ENCODE measurements at regions not wholly inside any gene's neighbourhood (a gene's known extent, or its start where the extent isn't known, plus 50 kb on each side); places are given as distances from the start of the nearest gene placed in this dataset.
A peak's percentile ranks its signal among the peaks of the same experiment; 100 is the strongest.

DNA sequence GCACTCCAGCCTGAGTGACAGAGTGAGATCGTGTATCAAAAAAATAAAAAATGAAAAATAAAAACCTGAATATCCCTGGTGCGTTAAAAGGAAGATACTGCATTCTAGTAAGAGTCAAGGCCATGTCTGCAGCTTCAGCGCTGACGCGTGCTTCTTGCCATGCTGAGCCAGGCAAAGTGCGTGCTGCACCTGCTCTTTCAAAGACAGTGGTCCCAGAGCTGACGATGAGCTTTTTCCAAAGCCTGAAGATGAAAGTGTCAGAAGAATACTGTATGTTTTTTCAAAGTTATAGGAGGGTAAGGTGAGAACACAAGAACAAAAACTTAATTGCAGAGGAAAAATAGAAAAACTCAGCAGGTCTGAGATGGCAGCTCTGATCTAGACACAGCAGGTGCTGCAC, 115.1 kb downstream of the RNASET2 start:
- no peak for DNase-seq

DNA sequence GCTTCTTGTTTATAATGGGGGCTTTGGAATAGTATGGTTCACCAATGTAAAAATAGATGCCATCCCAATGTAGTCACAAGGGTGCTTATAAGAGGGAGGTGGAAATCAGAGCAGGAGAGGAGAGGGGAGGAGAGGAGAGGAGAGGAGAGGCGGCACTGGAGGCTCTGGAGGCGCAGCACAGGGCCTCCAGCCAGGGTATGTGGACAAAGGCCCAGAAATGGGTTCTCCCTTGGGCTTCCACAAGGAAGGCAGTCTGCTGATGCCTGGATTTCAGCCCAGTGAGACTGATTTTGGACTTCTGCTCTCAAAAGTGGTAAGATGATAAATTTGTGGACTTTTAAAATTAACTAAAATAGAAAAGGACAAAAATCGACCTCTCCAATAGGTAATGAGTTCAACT, 116.8 kb downstream of the RNASET2 start:
- no peak for DNase-seq

DNA sequence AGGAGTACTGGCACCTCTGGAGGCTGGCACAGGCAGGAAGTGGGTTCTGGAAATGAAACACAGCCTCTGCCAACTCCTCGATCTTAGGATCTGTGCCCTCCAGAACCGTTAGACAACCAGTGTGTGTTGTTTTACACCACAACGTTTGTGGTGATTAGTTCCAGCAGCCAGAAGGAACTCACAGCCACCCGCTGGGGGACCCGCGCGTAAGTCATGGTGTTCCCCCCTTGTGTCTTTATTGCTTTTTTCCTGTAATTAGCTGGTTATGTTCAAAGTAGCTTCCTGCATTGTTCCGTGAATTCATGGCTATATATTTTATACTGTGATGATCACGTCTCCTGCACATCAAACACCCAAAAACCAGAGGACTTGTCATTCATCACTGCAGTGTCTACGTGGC, 117.4 kb downstream of the RNASET2 start:
- DNase-seq = no peak

DNA sequence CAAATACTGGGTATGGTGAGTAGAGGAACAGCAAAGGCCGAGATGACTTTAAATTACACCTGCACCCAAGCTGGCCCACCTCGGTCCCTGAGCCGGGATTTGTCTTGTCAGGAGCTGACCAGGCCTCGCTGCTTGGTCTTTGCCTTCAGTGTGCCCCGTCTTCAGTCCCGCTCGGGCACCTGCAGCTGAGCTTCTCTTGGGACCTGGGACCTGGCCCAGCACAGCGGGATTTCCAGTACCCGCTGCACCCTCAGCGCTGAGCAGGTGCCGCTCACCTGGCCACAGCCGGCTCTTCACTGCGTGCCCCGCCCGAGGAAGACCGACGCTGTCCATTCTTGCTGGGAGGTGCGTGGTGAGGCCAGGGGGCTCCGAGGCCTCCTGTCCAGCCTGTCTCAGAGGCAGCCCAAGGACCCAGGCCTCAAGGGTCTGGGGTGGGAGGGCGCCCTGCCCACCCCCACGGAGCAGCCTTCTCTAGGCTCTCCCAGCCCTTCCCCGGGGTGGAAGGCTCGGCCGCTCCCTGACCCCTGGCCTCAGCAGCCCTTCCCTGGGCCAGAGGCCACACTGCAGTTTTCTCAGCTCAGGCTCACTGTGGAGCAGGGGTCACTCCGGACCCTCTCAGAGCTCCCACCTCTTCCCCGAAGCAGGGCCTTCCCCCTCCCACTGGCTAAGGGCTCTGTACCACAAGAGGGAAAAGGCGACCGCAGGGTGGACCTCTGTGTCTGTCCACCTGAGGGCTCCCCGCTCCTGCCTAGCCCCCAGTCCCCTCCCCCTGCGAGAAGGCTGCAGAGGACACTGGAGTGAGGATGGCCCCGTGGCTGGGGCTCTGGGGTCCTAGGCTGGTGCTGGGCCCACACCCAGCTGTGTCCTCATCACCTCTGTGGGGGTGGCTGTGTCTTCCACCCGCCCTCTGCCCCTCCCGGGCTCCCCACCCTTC, 119.3 kb downstream of the RNASET2 start:
- no peak for DNase-seq

DNA sequence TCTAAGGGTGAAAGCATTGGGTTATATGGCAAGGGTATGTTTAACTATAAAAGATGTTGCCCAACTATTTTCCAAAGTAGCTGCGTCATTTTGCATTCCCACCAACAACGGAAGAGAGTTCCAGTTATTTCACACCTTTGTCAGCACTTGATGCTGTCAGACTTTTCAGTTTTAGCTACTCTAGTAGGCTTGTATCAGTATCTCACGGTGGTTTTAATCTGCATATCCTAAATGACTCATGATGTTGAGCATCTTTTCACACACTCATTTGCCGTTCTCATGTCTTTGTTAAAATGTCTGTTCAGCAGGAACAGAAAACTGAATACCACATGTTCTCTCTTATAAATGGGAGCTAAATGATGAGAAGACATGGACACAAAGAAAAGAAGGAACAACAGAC, 122.3 kb downstream of the RNASET2 start:
- no peak for DNase-seq

DNA sequence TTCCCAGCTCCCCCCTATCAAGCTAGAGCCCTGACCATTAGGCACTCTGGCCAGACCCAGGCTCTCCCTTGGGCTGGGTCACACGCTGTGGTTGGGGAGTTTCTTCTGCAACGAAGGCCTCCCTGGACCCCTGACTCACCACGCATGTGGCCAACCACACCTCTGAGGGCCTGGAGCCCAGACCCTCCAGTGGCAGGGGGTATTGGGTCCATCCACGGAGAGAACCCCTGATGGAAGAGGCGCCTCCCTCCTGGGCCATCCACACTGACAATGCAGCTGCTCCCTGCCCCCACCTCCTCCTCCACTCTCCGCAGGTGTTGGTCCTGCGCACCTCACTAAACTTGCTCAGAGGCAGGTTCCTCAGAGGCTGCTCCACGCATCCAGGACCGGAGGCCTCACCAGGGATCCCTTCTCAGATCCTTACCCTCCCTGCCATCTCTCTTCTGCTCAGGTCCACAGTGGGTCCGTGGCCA, 125.4 kb downstream of the RNASET2 start:
- no peak for DNase-seq

DNA sequence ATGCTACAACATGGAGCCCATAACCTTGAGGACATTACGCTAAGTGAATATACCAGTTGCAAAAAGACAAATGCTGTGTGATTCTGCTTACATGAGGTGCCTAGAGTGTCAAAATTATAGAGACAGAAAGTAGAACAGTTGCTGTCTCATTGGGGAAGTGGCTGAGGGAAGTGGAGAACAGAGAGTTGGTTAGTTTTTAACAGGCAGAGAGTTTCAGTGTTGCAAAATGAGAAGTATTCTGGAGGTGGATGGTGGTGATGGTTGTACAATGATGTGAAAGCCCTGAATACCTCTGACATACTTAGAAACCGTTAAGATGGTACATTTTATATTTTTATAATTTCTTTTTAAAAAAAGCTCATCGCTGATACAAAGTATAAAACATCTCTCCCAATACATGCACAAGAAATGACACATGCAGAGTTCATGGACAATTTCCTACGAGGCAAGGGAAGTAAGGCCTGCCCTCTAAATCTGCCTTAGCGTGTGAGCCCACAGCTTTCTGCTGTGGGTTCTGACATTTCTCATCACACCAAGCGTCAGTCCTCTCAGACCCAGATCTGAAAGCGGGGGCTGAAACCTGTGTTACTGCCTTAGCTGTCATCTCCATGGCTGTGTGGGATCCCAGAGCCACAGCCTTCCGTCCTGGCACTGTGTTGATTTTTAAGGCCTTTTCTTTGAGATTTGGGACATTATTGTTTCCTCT, 126.0 kb downstream of the RNASET2 start:
- DNase-seq = no peak

DNA sequence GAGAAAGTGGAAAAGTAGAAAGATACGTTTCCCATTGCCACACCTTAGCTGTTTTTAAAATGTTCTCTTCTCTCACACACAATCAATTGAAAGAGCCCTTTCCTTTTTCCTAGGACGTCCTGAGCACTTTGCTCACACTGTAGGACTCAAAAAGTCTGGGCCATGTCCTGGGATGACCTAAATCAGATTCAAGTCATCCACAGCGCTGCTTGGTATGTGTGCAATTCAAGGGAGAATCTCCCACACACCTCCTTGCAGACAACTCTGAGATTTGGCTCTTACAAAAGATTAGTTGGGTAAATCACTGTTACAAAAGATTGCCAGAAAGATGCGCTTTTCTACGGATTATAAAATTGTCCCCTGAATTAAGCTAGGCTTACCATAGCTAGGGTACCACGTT, 130.1 kb downstream of the RNASET2 start:
- DNase-seq = no peak

DNA sequence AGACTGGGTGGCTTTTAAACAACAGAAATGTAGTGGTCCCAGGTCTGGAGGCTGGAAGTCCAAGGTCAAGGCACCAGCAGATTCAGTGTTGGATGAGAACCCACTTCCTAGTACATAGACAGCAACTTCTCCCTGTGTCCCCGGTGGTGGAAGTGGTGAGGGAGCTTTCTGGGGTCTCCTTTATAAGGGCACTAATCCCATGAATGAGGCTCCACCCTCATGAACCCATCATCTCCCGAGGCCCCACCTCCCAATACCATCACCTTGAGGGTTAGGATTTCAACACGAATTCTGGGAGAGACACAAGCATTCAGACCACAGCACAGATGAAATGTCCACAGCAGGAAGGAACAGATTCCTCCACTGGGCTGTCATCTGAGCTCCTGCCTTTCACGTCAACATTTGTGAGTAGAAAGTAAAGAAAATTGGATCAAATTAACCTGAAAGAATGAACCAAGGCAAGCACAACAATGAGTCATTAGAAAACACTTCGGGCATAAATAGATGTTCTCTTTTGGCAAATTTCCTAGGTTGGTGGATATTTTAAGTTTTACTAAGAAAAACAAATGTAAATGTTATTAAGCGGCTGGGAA, 130.7 kb downstream of the RNASET2 start:
- DNase-seq = no peak

DNA sequence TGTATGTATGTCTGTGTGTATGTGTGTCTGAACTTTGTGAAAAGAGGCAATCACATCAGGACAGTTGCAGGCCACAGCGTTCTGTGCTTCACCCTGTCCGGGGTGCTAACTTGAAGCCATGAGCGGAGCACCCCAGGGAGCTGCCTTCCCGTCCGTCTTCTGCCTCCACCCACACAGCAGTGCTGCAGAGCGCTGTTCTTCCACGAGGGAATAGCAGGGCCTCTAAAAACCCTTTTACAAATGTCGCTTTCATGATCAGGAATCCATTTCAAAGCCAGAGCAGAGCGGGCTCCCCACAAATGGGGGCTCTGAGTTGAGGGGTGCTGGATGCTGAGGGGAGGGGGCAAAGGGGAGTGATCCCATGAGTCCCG, 131.5 kb downstream of the RNASET2 start:
- DNase-seq = no peak

DNA sequence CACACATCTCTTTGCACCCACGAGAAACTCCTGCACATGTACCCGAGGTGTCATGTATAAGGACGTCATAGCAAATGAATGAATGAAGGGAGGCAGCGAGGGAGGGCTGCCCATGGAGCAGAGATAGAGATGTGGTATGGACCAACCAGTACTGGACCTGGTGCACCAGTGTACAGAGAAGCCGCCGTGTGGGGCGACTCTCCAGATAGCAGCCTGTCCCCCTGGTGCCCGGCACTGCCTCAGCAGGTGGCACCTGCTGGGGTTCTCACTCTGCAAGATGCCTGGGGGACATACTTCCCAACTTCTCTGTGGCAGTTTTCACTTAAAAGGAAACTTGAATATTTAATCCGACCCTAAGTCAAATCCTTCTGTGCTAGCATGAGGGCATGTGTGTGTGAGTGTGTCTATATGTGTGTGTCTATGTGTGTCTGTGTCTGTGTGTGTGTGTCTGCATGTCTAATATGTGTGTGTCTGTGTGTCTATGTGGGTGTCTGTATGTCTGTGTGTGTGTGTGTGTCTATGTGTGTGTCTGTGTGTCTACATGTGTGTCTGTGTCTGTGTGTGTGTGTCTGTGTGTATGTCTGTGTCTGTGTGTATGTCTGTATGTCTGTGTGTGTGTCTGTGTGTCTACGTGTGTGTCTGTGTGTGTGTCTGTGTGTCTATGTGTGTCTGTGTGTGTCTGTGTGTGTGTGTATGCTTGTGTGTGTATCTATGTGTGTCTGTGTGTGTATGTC, 132.0 kb downstream of the RNASET2 start:
- no peak for DNase-seq

DNA sequence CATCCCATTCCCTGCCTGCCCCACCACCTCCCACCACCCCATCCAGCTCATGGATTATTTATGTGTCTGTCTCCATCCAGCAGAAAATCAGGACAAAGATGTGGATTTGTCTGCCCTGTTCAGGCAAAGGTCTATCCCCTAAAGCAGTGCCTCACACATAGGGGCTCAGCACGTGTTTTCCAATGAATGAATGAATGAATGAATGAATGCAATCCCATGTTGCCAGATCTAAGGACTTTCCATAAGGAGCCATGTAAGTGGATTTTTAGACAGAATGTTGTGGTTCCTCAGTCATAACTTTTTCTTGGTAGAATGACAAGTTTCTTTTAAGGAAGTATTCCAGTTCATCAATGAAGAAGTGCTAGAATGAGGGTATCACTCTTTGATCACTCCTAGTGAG, 133.7 kb downstream of the RNASET2 start:
- DNase-seq = no peak

DNA sequence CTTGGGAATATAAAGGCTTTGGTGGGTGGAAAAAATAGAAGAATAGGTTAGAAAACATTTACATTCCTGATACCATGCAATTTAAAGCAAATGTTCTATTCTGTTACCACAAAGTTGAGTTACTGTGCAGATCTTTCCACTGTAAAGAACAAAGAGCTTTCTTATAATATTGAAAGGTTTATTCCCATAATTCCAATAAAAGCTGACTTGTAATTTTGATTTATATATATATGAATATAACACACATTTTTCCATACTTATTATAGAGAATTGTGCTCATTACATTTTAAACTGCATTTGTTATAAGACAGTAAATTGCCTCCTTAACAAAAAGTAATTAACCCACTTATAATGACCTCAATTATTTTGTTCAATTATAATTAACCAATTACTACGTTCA, 135.9 kb downstream of the RNASET2 start:
- DNase-seq = no peak

DNA sequence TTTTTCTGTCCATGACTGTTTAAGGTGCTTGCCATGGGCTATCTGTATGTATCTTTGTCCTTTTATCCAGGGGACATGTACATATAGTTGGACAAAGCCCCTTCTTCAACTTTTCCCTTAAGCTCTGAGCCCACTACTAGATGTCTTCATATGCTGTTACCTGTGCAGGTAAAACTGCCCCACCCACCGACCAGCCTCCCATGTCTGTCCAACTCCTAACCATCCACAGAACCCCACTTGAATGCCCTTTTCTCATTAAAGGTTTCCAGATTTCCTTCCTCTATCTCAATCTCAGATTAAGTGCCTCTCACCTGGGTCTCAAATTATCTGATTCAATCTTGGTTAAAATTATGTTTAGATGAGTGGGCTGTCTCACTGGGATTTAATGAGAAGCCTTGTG, 136.3 kb downstream of the RNASET2 start:
- no peak for DNase-seq

DNA sequence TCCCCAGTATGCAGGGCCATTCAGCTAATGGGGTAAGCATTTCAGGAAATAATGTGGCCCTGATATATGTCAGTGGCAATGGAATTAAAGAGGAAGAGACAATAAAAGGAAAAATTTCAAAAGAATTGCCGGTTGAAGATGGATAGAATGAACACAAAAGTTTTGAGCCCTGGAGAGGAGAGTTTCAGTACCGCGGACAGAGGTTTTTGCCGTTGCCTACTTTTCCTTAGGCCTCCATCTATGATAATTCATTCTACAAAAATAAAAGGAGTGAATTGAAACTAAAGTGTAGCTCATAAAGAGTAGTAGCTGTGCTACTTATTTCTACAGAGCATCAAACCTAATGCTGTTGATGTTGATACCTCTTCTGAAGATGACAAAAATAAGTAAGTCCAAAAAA, 140.7 kb downstream of the RNASET2 start:
- DNase-seq = no peak

DNA sequence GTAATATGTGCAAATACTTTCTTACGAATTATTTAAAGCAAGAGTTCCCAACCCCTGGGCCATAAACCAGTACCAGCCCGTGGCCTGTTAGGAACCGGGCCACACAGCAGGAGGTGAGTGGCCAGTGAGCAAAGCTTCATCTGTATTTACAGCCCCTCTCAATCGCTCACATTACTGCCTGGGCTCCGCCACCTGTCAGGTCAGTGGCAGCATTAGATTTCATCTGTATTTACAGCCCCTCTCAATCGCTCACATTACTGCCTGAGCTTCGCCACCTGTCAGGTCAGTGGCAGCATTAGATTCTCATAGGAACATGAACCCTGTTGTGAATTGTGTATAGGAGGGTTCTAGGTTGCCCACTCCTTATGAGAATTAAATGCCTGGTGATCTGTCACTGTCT, 142.0 kb downstream of the RNASET2 start:
- peak; percentile 32 for DNase-seq

DNA sequence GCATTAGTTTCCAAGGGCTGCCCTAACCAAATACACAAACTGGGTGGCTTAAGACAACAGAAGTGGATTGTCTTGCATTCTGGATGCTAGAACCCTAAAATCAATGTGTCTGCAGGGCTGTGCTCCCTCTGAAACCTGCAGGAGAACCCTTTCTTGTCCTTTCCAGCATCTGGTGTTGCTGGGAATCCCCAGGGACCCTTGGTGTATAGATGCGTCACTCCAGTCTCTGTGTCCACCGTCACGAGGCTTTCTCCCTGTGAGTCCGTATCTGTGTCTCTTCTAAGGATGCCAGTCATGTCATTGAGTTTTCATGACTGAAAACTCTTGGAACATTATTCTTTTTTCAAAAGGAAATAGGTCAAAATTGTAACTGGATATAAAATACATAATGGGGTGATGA, 142.9 kb downstream of the RNASET2 start:
- no peak for DNase-seq

DNA sequence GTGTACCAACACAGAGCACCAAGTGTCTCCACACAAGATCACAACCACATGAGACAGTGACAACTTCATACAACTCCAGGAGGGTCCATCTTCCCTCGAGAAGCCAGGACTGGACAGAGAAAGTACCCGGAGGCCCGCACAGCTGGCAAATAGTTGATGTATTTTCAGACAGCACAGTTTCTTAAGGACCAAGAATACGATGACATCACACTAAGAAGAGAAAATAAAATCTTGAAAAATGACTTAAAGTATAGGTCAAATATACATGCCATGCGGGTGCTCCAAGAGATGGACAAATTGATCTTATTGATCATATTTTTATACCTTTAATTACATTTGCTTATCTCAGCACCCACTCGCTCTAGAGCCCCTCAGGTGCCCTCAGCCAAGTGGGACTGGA, 145.5 kb downstream of the RNASET2 start:
- no peak for DNase-seq

DNA sequence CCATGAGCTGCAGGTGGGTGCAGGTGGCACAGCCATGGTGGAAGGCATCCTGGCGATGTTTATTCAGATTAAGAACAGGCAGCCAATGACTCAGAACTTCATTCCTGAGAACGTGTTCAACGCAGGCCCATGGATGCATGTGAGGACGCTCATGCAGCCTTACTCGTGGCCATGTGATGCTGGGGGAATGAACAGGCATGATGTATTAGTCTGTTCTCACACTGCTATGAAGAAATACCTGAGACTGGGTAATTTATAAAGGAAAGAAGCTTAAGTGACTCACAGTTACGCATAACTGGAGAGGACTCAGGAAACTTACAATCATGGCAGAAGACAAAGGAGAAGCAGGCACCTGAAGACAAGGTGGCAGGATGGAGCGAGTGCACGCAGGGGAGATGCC, 146.6 kb downstream of the RNASET2 start:
- DNase-seq = no peak

DNA sequence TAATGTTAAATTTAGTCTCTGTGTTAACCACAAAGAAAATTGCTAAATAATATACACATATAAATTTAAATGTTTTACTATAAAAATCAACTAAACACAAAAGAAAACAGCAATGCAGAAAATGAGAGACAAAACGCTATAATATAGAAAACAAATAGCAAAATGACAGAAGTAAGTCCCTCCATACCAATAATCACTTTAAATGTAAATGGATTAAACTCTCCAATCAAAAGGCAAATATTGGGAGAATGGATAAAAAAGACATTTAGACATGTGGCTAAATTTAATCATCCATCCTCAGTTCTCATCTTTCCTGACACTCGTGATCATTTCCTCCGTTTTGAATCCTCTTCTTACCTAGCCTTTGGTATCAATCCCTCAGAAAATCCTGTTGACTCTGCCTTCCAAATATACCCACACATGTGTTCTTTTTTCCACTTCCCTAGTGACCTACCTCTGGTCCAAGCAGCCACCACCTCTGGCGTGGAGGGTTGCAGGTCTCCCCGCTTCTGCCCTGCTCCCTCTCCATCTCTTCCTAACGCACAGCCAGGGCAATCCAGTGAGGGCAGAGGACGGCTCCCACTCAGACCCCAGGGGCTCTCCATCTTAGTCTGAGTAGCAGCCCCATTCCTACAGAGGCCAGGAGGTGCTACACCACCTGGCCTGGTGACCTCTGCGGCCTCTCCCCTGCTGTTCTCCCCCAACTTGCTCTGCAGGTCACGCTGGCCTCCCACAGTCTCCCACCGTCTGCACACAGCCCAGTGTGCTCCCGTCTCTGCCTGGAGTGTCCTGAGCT, 149.2 kb downstream of the RNASET2 start:
- DNase-seq = no peak

DNA sequence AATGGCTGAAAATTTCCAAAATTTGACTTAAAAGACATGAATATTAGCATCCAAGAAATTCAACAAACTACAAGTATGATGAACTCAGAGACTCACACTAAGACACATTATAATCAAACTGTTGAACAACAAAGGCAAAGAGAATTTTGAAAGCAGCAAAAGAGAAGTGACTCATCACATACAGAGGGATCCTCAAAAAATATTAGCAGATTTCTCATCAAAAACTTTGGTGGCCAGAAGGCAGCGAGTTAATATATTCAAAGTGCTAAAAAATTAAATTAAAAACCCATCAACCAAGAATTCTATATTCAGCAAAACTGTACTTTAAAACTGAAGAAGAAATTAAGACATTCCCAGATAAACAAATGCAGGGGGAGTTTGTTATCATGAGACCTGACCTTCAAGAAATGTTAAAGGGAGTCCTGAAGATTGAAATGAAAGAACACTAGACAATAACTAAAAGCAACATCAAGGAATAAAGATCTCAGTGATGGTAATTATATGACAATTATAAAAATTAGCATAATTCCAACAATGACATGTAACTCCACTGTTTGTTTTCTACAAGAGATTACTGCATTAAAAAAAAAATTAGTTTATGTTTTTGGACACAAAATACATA, 150.0 kb downstream of the RNASET2 start:
- no peak for DNase-seq

DNA sequence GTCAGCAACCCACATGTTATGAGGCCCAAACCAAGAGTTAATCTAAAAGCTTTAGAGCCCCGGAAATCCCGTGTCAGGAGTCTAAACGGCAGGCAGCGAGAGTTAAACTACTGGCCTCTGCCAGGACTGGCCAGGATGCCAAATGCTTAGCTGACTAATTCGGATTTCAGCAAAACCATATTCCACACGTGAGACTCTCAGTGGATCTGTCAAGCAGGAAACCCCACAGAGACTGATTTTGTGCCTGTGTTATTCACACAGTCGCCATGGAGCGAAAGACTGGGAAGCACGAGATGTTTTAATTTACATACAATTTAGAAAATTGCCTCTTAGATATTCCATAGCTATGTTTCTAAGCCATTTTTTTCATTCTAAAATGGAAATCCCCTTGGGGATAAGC, 152.9 kb downstream of the RNASET2 start:
- DNase-seq = no peak

Measured in NCI-H510A treated with DMSO at 0.1 percent for 48 hours (cell line).